ENCODE measurements at regions not wholly inside any gene's neighbourhood (a gene's known extent, or its start where the extent isn't known, plus 50 kb on each side); places are given as distances from the start of the nearest gene placed in this dataset.
"Not testable (repeated sequence)": the region's sequence is repeated elsewhere in the genome, so short reads cannot be mapped to it uniquely, and the experiment has no call there.

DNA sequence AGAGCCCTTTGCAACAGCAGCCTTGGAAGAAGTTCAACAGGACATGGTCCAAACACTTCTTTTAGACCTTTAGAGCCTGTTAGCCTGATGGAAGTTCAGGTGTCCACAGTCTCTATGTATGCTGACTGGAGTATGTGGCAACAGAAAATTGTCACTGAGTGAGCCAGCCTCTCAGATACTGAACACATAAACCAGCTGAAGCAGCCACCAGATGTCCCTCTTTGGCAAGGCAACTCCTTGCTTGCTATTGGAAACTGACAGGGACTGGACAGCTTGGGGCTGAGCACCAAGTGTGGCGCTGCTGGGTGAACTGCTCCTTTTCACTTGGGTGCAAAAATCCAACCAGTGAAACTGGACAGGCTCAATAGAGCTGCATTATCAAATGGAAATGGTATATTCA, 1344.9 kb downstream of the RPIA start:
- H4K20me1 ChIP-seq (ENCODE audit: insufficient read depth, low read length); H3K4me2 ChIP-seq (ENCODE audit: low read length); H3K4me3 ChIP-seq (ENCODE audit: low read depth, low read length, poor library complexity, severe bottlenecking); H3K79me2 ChIP-seq (ENCODE audit: insufficient read depth, low read depth, low read length); H3K36me3 ChIP-seq (ENCODE audit: insufficient read depth, low read length); BruUV-seq (replicated peaks); H3K9me2 ChIP-seq (ENCODE audit: insufficient read depth, low read length); H3K9me3 ChIP-seq (ENCODE audit: low read length); POLR2A ChIA-PET; H3K27ac ChIP-seq (ENCODE audit: low read depth, low read length, poor library complexity, severe bottlenecking); H2AFZ ChIP-seq (ENCODE audit: low read length): not testable (repeated sequence)
- peak; percentile 74 for DNase-seq (ENCODE audit: low spot score)
- TF ChIP-seq, protein P1, sequence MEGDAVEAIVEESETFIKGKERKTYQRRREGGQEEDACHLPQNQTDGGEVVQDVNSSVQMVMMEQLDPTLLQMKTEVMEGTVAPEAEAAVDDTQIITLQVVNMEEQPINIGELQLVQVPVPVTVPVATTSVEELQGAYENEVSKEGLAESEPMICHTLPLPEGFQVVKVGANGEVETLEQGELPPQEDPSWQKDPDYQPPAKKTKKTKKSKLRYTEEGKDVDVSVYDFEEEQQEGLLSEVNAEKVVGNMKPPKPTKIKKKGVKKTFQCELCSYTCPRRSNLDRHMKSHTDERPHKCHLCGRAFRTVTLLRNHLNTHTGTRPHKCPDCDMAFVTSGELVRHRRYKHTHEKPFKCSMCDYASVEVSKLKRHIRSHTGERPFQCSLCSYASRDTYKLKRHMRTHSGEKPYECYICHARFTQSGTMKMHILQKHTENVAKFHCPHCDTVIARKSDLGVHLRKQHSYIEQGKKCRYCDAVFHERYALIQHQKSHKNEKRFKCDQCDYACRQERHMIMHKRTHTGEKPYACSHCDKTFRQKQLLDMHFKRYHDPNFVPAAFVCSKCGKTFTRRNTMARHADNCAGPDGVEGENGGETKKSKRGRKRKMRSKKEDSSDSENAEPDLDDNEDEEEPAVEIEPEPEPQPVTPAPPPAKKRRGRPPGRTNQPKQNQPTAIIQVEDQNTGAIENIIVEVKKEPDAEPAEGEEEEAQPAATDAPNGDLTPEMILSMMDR (conservative IDR thresholded peaks at IDR 0.05; ENCODE audit: low read length) = peak; percentile 73
- intact Hi-C loops (cut with micrococcal nuclease; ENCODE audit: unreplicated experiment) = loop anchor here (5.0 to 10.0 kb wide), 2 partner anchors 138 to 201 kb away; no protein-coding TSS in a partner anchor
- H3K4me1 ChIP-seq (ENCODE audit: insufficient read depth, low read length, poor library complexity, severe bottlenecking) = peaks cover 32% of the 10 kb centered on the region
- CTCF ChIA-PET (ENCODE audit: unreplicated experiment) = interaction anchor here (0.5 kb wide), 1 partner anchor 157 kb away, joined by 3 read pairs; no protein-coding TSS in a partner anchor

DNA sequence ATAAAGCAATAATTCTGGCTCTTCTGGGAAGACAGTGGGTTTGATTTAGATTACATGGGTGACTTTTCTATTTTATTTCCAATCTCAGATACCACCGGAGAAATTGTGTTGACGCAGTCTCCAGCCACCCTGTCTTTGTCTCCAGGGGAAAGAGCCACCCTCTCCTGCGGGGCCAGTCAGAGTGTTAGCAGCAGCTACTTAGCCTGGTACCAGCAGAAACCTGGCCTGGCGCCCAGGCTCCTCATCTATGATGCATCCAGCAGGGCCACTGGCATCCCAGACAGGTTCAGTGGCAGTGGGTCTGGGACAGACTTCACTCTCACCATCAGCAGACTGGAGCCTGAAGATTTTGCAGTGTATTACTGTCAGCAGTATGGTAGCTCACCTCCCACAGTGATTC, 1347.6 kb downstream of the RPIA start:
- H3K9me2 ChIP-seq (ENCODE audit: insufficient read depth, low read length); H3K27ac ChIP-seq (ENCODE audit: low read depth, low read length, poor library complexity, severe bottlenecking); H3K4me3 ChIP-seq (ENCODE audit: low read depth, low read length, poor library complexity, severe bottlenecking); BruUV-seq (replicated peaks); CTCF ChIA-PET (ENCODE audit: unreplicated experiment); H3K9me3 ChIP-seq (ENCODE audit: low read length); DNase-seq (ENCODE audit: low spot score); H3K36me3 ChIP-seq (ENCODE audit: insufficient read depth, low read length); H4K20me1 ChIP-seq (ENCODE audit: insufficient read depth, low read length); H3K79me2 ChIP-seq (ENCODE audit: insufficient read depth, low read depth, low read length); POLR2A ChIA-PET: not testable (repeated sequence)
- peak overlapping the region; percentile 69; the same call in 1 of the 2 replicates for H2AFZ ChIP-seq (ENCODE audit: low read length)
- peaks cover 29% of the 10 kb centered on the region for H3K4me1 ChIP-seq (ENCODE audit: insufficient read depth, low read length, poor library complexity, severe bottlenecking)
- H3K4me2 ChIP-seq (ENCODE audit: low read length) = peak overlapping the region; percentile 10; the same call in 1 of the 2 replicates
- intact Hi-C loops (cut with micrococcal nuclease; ENCODE audit: unreplicated experiment) = loop anchor here (5.0 to 10.0 kb wide), 2 partner anchors 136 to 198 kb away; no protein-coding TSS in a partner anchor

DNA sequence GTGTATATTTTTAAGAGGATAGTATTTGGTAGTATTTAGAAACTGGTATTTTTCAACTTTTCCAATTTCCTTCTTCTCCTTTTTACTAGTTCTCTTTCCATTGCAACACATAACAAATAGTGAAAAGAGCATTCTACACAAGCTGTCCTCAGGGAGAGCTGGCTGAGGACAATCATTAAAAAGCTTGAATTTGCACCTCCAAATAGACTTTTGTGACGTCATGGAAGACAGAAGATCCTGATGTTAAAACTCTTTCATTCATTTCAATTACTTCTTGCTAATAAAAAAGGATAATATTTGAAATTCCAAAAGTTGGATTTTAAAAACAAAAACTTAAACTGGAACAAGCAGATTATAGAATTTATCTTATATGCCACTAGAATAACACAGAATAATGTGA, 1356.3 kb downstream of the RPIA start:
- DNase-seq (ENCODE audit: low spot score); H4K20me1 ChIP-seq (ENCODE audit: insufficient read depth, low read length); H3K27ac ChIP-seq (ENCODE audit: low read depth, low read length, poor library complexity, severe bottlenecking); H3K4me3 ChIP-seq (ENCODE audit: low read depth, low read length, poor library complexity, severe bottlenecking); CTCF ChIA-PET (ENCODE audit: unreplicated experiment); BruUV-seq (replicated peaks); H3K9me2 ChIP-seq (ENCODE audit: insufficient read depth, low read length); H3K79me2 ChIP-seq (ENCODE audit: insufficient read depth, low read depth, low read length); H3K4me2 ChIP-seq (ENCODE audit: low read length); H3K9me3 ChIP-seq (ENCODE audit: low read length); intact Hi-C loops (cut with micrococcal nuclease; ENCODE audit: unreplicated experiment); H3K36me3 ChIP-seq (ENCODE audit: insufficient read depth, low read length); H2AFZ ChIP-seq (ENCODE audit: low read length); POLR2A ChIA-PET: not testable (repeated sequence)
- peaks cover 14% of the 10 kb centered on the region for H3K4me1 ChIP-seq (ENCODE audit: insufficient read depth, low read length, poor library complexity, severe bottlenecking)

DNA sequence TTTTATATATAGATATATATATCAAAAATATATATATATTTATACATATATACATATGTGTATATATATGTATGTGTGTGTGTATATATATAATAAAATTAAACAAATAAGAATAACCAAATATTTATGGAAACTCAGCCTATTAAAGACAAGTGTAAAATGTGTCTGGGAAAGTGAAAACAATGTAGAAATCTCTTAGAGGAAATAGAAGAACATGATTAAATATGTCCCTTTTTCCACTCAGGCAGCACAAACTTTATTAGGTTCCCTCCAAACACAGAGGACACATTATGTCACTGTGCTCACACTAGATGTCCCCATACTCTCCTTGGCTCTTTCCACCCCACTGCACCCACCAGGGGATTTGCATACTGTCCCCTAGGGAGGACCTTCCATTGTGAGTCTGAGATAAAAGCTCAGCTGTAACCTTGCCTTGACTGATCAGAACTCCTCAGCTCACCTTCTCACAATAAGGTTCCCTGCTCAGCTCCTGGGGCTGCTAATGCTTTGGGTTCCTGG, 1360.7 kb downstream of the RPIA start:
- POLR2A ChIA-PET; H3K36me3 ChIP-seq (ENCODE audit: insufficient read depth, low read length); H4K20me1 ChIP-seq (ENCODE audit: insufficient read depth, low read length); H2AFZ ChIP-seq (ENCODE audit: low read length); intact Hi-C loops (cut with micrococcal nuclease; ENCODE audit: unreplicated experiment); H3K4me3 ChIP-seq (ENCODE audit: low read depth, low read length, poor library complexity, severe bottlenecking); H3K9me2 ChIP-seq (ENCODE audit: insufficient read depth, low read length); H3K9me3 ChIP-seq (ENCODE audit: low read length); H3K79me2 ChIP-seq (ENCODE audit: insufficient read depth, low read depth, low read length); BruUV-seq (replicated peaks); CTCF ChIA-PET (ENCODE audit: unreplicated experiment): not testable (repeated sequence)
- DNase-seq (ENCODE audit: low spot score) = peak; percentile 56
- Histone ChIP-seq H3K4me2 (ENCODE audit: low read length) (peak overlapping the region; percentile 25; the same call in 1 of the 2 replicates), H3K4me1 (ENCODE audit: insufficient read depth, low read length, poor library complexity, severe bottlenecking) (peaks cover 16% of the 10 kb centered on the region), H3K27ac (ENCODE audit: low read depth, low read length, poor library complexity, severe bottlenecking) (peak overlapping the region; percentile 40)
- TF ChIP-seq, protein P1 (conservative IDR thresholded peaks at IDR 0.05; ENCODE audit: low read length) = peak; percentile 40; the same call in 1 of the 2 replicates
